GM19455 (cell line): ENCODE measurements at regions not wholly inside any gene's neighbourhood (a gene's known extent, or its start where the extent isn't known, plus 50 kb on each side); places are given as distances from the start of the nearest gene placed in this dataset.

ENCODE experiments used
- ATAC-seq: cut with Tn5 transposase; IDR thresholded peaks from one replicate; pipeline ENCODE4 v1.9.1; 2021; ENCODE audit not compliant: unreplicated experiment

DNA sequence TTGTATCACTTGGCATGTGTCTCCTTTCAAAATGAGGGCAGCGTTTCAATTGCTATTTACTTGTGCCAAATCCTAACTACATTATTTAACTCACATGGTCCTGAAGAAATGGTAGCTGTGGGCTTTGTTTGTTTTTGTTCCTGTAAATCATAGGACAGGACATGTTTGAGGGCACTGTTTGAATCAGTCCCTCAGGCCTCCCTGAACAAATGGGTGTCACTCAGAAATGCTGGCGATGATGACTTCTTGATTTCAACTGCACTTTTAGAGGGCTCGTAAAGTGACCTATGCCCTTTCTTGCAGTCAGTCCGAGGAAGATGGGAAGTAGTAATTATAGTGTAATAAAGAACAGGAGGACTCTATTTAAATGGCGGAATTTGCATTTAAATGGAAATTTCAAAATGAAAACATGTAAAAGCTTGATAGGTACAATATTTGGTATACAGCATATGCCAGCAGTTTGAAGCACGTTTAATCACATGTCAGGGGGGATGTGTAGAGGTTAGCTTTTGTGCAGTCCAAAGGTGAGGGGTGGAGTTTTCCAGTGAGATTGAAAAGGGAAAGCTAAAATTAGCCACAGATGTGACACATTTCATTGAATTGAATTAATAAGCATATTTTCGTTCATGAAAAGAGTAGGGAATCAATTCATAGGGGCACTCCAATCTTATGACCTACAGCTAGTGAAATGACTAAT, 1958.7 kb upstream of the IGFBP7 start:
- no peak for ATAC-seq

DNA sequence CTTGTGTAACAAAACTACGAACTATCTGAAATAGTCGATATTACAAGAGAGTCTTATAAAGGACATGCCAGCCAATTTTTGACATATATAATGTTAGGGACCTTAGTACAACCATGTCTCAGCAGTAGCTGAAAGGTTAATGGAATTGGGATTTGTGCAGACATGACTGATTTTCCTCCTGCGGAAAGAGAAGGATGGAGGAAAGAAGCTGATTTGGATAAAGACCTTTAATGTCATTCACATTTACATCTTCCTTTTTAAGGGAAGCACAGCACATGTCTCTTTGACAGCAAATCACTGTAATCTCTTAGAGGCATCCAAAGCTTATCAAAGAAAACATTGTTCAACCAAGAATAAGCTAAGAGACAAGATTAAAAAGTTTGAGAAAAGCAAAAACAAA, 1976.2 kb upstream of the IGFBP7 start:
- no peak for ATAC-seq

DNA sequence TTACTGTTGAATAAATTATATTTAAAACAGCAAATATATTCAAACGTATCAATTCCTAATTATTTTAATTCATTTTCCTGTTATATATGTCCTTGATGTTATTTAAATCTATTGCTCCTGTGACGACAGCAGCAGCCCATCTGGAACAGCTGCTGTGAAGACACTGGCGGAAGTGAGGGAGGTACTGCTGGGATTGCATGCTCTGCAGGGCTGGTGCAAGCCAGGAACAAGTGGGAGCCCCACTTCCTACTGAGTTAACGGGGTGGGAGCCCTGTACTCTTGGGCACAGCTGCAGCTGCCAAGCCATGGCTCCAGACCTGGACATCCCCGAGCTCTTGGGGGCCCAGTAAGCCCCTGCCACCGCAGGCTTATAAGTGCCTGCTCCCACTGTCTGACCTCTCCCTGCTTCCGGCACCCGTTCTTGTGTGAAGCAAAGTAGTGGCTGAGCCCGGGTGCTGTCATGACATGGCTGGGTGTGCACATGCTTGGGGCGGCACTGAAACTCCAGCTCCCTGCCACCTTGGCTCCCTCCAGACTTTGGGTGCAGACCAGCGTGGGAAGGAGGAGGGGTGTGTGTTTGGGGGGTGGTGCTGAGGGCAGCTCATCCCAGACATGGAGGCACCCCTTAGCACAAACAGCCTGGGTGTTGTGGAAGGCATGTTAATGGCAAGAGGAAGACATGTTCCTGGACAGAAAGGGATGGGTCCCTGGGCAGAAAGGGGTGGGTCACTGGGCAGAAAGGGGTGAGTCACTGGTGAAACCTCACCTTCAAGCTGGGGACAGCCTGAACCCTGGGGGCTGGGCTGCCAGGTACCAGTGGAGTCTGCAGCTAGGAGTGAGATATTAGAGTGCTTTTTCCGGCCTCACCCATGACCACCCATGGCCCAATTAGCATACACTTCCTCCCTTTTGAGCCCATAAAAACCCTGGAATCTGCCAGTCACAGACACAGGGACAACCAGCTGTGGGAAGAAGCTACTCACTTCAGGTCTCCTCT, 1981.3 kb upstream of the IGFBP7 start:
- ATAC-seq = no peak

DNA sequence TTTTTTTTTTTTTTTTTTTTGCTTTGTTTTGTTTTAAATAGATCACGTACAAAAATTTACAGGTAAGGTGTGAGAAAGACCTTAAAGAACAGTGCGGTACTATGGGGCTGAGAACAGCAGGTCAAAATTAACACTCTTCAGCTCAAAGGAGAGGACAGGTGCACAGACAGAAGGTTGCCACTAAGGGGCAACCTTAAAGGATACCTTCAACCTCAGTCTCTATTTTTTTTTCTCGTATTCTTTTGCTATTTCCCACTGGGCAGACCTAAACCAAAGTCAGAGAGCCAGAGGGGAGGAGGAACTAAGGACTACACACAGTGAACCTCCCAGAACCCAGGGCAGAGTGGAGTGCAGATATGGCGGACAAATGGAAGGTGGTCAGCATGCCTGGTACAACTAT, 1984.3 kb upstream of the IGFBP7 start:
- ATAC-seq = no peak

DNA sequence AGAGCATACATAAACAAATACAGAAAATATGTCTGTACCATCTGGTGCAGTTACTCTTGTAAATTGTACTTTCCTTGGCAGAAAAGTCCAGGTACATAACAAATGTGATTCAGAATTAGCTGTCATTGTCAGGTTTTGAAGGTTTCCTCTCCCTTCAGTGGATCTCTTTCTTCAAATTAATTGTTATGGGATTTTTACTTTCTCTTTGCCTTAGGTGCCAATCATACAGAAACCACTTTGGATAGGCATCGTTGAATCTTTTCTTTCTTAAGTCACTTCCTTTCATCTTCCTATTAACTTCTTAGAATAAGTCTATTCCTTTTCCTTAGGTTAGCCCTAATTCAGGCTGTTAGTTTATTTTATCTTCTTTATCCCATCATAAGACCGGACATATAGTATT, 1992.1 kb upstream of the IGFBP7 start:
- ATAC-seq = no peak

DNA sequence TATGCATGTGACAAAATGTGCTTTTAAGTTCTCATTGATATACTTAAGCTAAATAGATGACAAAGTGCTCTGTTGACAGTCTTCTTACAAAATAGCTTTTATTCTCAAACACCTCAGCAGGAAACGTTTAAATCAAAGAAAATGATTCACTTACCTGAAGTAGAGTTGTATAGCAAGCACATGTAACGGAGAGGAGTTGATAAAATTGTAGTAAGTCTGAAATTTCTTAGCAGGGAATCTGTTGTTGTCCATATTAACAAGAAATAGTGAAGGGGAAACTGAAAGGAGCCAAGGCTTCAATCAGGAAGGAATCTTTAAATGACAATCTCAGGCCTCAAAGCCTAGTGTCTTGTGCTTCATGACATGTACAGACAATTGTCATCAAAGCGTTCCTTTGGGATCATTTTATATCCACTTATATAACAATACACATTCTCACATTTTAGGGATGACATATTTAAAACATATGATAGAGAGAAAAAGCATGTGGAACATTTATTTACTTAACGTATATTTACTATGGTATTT, 2010.2 kb upstream of the IGFBP7 start:
- ATAC-seq = no peak

DNA sequence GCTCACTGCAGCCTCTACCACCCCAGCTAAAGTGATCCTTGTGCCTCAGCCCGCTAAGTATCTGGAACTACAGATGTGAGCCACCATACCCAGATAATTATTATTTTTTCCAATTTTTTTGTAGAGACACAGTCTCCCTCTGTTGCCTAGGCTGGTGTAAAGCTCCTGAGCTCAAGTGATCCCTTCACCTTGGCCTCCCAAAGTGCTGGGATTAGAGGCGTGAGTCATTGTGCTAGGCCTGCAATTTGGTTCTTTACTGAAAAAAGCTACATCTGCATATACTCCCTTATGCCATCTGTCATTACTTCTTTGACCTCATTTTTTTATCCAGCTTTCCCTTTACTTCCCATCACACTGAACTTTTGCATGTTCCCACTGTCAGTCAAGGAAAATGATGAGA, 2012.4 kb upstream of the IGFBP7 start:
- ATAC-seq = no peak

DNA sequence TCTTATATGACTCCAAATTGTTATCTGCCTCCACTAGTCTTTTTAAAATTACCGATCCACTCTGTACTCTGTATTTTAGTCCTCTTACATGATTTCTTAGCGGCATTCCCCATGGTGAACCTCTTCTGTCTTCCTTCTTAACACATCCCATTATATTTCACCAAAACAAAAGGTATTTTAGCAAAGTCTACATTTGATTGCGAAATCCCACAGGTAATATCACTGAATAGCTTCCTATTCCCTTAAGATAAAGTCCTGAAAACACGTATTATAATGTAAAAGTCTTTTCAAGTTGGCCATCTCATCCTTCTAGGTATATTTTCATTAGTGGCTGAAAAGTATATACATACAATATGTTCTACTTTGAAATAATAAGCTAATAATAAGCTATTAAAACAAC, 2016.0 kb upstream of the IGFBP7 start:
- ATAC-seq = no peak

DNA sequence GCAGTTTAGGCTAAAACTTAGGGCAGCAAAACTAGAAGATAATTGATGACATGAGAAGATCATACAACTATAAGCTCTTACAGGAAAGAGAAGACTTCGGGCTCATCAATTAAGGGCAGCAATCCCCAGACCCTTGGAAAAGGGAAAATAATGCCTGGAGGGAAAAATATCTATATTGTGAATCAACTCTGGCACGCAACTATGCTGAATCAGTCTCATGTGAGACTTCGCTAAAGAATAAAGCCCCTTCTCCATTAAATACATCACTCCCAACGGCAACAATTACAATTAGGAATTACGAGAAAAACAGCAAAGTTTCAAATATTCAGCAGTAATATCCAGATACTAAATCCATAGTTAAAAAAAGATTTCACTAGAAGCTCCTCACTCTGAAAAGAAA, 2016.8 kb upstream of the IGFBP7 start:
- ATAC-seq = no peak

DNA sequence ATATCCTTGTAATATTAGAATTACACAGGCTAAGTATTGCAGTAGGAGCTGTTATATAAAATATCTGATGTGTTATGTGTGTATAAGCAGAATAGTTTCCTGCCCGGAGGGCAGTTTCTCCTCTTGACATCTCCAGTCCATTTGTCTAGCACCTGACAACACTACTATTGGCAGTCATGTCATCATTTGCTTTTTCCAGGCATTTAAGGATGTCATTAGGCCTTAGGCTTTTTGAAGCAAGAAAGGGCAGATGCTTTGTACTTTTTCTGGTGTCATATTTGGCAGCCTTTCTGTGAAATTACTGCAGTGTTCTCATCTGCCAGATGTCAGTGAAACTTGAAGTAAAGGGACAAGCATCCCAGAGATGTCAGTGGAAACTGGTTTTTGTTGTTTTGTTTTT, 2017.6 kb upstream of the IGFBP7 start:
- no peak for ATAC-seq

DNA sequence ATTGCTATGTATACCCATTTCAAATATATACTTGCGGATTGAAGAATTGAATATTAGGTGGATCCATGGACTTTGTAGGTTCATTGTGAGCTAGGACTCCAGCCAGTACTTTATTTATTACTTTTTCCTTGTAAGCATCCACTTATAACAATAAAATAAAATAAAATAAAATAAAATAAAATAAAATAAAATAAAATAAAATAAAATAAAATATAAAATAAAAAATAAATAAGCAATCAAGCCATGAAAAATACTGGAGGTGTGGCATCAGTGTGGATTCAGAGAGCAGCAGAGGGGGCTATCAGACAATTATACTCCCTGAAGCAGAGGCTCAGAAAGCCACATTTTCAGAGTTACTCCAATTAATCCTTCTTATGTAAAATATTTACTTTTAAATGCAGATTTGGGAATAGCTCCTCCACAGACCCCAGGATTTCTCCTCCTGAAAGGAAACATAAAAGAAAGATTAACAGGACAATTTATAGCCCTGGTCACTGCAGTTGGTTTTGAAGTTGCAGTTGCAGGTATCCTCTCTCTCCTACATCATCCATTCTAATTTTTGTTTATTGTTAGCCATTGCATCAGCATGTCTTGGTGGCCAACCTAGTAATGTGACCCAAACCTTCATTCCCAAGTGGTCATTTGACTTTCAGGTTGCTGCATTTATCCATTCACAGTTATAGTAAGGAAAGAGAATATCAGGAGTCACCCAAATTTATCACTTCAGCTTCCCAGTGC, 2025.2 kb upstream of the IGFBP7 start:
- no peak for ATAC-seq

DNA sequence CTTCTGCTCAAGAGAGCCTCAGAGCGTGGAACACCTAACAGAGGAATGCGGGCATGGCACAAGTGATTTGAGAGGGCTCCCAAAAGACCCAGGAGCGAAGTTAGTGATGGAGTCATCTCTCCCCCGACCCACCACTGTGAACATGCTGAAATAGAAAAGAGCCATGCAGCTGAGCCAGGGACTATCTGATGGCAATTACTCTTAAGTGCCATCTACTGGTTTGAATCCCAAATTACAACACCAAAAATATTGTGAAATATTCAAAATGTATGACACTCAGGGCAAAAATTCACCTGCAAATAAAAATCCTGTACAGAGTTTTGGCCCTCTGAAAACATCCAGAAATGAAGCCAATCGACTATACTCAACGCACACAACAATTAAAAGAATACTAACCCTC, 2038.9 kb upstream of the ADGRL3 start:
- ATAC-seq = no peak

DNA sequence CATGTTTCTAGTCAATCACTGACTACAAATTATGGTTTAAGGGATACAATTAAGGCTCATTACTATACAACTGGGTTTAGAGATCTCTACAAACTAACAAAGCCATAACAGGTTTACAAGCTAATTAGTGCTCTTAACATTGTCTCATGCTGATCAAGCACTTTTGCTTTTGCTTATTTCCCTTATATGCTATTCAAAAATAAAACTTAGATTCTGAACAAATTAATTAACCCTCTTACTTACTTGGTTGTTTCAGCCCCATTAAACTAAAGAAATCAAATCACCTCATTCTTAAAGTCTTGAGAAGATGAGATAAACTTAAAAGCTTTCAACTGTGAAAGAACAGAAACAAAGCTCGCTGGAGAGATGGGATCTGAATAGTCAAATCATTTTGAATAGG, 2024.5 kb upstream of the ADGRL3 start:
- no peak for ATAC-seq

DNA sequence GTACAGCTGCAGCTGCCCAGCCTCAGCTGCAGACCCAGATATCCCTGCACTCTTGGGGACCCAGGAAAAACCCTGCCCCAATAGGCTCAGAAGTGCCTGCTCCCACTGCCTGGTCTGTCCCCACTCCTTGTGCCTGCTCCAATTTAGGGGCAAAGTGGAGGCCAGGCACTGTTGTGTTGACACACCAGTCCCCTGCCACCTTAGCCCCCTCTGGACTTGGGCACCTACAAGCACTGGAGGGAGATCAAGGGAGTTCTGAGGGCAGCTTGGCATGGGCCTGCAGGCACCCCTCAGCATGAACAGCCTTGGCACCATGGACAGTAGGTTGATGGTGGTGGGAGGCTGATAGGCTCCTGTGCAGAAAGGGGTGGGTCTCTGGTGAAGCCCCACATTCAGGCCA, 2020.8 kb upstream of the ADGRL3 start:
- no peak for ATAC-seq

DNA sequence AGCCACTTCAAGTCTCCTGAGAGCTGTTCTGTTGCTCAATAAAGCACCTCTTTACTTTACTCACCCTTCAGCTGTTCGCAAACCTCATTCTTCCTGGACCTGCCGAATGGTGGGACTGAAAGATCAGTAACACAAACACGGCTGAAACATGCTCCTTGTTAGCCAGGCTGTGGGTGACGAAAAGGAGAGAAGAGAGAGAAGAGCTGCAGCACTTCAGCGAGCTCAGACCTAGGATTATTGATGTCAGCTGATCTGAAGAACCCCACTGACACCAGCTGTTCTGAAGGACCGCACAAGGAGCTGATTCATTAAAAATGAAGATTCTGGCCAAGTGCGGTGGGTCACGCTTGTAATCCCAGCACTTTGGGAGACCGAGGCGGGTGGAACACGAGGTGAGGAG, 2020.0 kb upstream of the ADGRL3 start:
- no peak for ATAC-seq

DNA sequence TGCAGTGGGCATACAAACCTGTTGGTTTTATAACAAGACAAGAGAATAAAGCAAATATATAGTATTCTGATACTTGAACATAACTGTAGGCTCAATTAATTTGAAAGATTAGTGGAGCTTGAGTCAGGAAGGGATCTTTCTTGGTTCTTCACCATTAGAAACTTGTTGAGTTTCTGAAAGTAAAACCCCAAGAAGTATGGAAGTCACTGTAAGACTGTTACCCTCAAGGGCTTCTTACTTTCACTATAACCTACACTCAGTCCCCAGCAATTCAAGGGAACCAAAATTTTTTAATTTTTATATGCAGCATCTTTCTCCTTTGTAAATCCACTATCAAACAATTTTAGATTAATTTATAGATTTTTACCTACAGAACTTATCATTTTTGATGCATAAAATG, 2019.2 kb upstream of the ADGRL3 start:
- no peak for ATAC-seq

DNA sequence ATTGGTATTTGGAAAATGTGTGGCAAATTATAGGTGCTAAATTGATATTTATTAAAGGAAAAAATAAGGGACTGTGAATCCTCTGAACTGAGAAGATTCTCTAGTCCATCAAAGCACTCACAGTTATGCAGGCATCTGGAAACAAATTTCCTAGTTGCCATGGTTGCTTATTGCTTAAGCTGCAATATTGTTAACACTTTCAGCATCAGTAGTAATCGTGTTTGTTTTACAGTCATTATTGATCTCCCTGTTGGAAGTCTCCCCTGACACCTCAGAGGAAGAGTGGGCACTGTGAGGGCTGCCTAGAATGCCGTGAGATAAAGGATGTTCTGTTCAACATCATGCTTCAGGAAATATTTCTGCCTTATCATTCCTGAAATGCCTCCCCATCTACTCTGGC, 2004.3 kb upstream of the ADGRL3 start:
- no peak for ATAC-seq

DNA sequence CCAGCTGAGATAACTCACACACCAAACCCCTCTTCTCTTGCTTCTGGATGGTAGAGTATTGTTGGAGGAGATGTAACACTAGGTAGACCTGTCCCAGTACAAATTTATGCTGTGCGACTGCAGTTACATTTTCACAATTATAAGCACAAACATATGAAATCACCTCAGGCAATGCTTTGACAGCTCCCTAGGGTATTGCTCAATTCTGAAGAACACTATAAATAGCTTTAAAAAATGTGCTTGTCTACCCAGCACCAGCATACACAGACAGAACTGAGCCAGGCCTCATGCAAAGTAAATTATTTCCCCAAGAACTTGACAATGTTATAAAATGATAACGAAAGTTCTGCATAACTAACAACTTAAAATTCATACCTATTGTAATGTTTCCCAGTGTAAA, 1999.1 kb upstream of the ADGRL3 start:
- ATAC-seq = no peak

DNA sequence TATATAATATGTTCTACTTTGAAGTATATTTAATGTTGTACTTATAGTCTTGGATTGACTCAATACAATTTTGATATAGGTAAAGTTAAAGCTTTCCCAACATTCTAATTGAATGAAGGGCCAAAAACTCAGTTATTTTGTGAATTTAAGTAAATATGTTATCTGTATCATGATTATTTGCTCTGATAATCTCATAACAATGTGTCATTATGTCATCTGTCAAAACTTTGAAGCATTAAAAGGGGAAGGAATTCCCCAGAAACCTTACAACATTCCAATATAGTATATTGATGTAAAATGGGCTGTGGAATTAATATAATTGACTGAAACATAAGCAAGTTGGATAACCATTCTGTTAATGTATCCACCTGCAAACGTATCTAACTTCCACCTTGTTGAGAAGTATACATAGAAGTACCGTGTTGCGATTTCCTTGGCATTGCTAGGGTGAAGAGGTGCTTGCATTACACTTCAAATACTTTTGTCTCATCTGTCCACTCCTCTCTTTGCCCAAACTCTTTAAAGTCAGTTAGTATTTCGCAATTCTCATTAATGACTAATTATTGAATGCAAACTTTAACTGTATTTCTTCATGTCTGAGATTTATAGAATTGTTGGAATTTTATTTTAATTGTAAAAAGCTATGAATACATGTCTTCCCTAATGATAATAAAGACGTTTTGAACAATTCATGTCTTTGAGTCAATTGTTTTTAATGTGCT, 1982.1 kb upstream of the ADGRL3 start:
- no peak for ATAC-seq

DNA sequence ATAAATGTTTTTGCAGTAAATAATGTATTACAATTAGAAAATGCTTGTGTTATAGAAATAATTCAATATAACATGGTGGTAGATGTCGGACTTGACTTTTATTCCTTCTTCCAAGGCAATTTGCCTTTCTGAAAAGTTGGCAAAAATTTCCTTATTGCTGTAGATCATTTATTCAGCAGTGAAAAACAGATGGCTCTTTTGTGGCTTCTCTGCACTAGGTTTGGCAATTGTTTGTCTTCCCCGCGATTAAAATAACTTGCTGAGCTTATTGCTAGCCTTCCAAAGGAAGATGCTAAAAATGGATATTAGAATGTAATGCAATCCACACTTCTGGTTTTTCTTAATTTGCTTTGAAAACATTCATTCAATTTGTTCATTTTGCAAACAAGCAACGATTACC, 1977.9 kb upstream of the ADGRL3 start:
- ATAC-seq = no peak
